H1 (cell line): ENCODE measurements at regions not wholly inside any gene's neighbourhood (a gene's known extent, or its start where the extent isn't known, plus 50 kb on each side); places are given as distances from the start of the nearest gene placed in this dataset.

ENCODE experiments used
- CTCF ChIA-PET: fragments of 300-600 bp; sonication (Branson Sonifier 250); formaldehyde crosslinking; loops from one replicate; lab custom pipeline; 2021; ENCODE audit not compliant: partially characterized antibody; lab: Charles Lee
- POLR2A ChIA-PET: fragments of 300-600 bp; sonication (Branson Sonifier 250); formaldehyde crosslinking; loops from one replicate; lab custom pipeline; 2021; ENCODE audit warnings: inconsistent platforms; ENCODE audit not compliant: partially characterized antibody; lab: Charles Lee
- DNase-seq, 2 experiments: peaks; one replicate each; pipeline versions ENCODE4 v3.0.0 to v3.0.0-alpha.2; 2010 to 2022; ENCODE audit warnings: low spot score in 2 of 2, low read depth in 1 of 2, mixed read lengths in 1 of 2
- FAIRE-seq: peaks from 2 replicates; lab custom pipeline; 2011; peaks lifted over from hg19 to GRCh38; lab: Jason Lieb, UNC
- H2AFZ ChIP-seq: 2 replicates; pipeline ENCODE4 v1.8.1; 2012; ENCODE audit warnings: low read length, inconsistent platforms
- H2AK5ac ChIP-seq: 2 replicates; pipeline ENCODE4 v1.6.1; 2013; ENCODE audit warnings: low read depth, low read length
- H2BK120ac ChIP-seq: replicated peaks from 2 replicates; pipeline ENCODE3; 2013; ENCODE audit warnings: low read depth, low read length, inconsistent platforms
- H2BK12ac ChIP-seq: 2 replicates; pipeline ENCODE4 v1.6.1; 2013; ENCODE audit warnings: low read depth, low read length
- H2BK15ac ChIP-seq: 2 replicates; pipeline ENCODE4 v1.6.1; 2013; ENCODE audit warnings: low read length
- H2BK20ac ChIP-seq: 2 replicates; pipeline ENCODE4 v1.6.1; 2013; ENCODE audit warnings: low read length
- H2BK5ac ChIP-seq: 2 replicates; pipeline ENCODE4 v1.6.1; 2013; ENCODE audit warnings: low read depth, low read length
- H3K14ac ChIP-seq: 2 replicates; pipeline ENCODE4 v1.6.1; 2013; ENCODE audit warnings: inconsistent platforms; ENCODE audit not compliant: insufficient read length
- H3K18ac ChIP-seq: 2 replicates; pipeline ENCODE4 v1.6.1; 2013; ENCODE audit warnings: low read length; ENCODE audit errors: extremely low read depth
- H3K23ac ChIP-seq: 2 replicates; pipeline ENCODE4 v1.6.1; 2013; ENCODE audit warnings: inconsistent platforms; ENCODE audit not compliant: insufficient read length
- H3K23me2 ChIP-seq: 2 replicates; pipeline ENCODE4 v1.6.1; 2013; ENCODE audit warnings: low read depth, low read length
- H3K27ac ChIP-seq: 2 replicates; pipeline ENCODE4 v1.6.1; 2011; ENCODE audit warnings: low read depth, low read length, inconsistent platforms
- H3K27me3 ChIP-seq, 4 experiments: replicated peaks in 1 of 4; 1 replicate in 1 of 4; 2 replicates in 3 of 4; pipeline versions ENCODE4 v1.6.1 to v1.8.1; 2011 to 2013; ENCODE audit warnings: low read length in 3 of 4, mild to moderate bottlenecking in 3 of 4, inconsistent platforms in 2 of 4, mixed read lengths in 2 of 4, moderate library complexity in 1 of 4; ENCODE audit not compliant: control insufficient read depth in 3 of 4, insufficient read depth in 3 of 4; ENCODE audit errors: extremely low read depth in 1 of 4
- H3K36me3 ChIP-seq, 4 experiments: 2 replicates each; pipeline versions ENCODE4 v1.6.1 to v1.8.1; 2011 to 2013; ENCODE audit warnings: mild to moderate bottlenecking in 4 of 4, low read length in 3 of 4, moderate library complexity in 2 of 4, control low read depth in 1 of 4, inconsistent platforms in 1 of 4; ENCODE audit not compliant: insufficient read depth in 4 of 4, control insufficient read depth in 2 of 4
- H3K4ac ChIP-seq: replicated peaks from 2 replicates; pipeline ENCODE3; 2013; ENCODE audit warnings: low read length, low read depth, mixed read lengths, inconsistent platforms; ENCODE audit not compliant: insufficient read length
- H3K4me1 ChIP-seq, 4 experiments: replicated peaks in 1 of 4; 1 replicate in 1 of 4; 2 replicates in 3 of 4; pipeline versions ENCODE4 v1.6.1 to v1.8.1; 2011 to 2013; ENCODE audit warnings: low read length in 3 of 4, inconsistent platforms in 2 of 4, mixed read lengths in 1 of 4; ENCODE audit not compliant: insufficient read depth in 4 of 4, control insufficient read depth in 3 of 4
- H3K4me2 ChIP-seq, 2 experiments: 2 replicates each; pipeline versions ENCODE4 v1.6.1 to v1.8.1; 2011 to 2013; ENCODE audit warnings: low read depth in 2 of 2, low read length in 2 of 2, control low read depth in 1 of 2, inconsistent platforms in 1 of 2, mild to moderate bottlenecking in 1 of 2; ENCODE audit not compliant: insufficient read depth in 1 of 2
- H3K4me3 ChIP-seq, 4 experiments: fragments of 200-600, 300-600 bp in 1 of 4; sonication (generic), shearing (Covaris generic), sonication (Bioruptor Twin) in 1 of 4; 2 replicates each; pipeline versions ENCODE4 v1.5.1 to v1.8.1; 2011 to 2016; ENCODE audit warnings: low read length in 4 of 4, low read depth in 3 of 4, control low read depth in 2 of 4, inconsistent platforms in 2 of 4, mild to moderate bottlenecking in 2 of 4, mixed read lengths in 1 of 4, moderate library complexity in 1 of 4; ENCODE audit not compliant: insufficient read depth in 2 of 4; ENCODE audit errors: extremely low read depth in 1 of 4
- H3K56ac ChIP-seq: replicated peaks from 2 replicates; pipeline ENCODE3; 2013; ENCODE audit warnings: low read depth, mild to moderate bottlenecking, mixed read lengths, low read length, inconsistent platforms; ENCODE audit not compliant: insufficient read length
- H3K79me1 ChIP-seq: 2 replicates; pipeline ENCODE4 v1.6.1; 2013; ENCODE audit warnings: low read depth, low read length, control low read depth
- H3K79me2 ChIP-seq, 2 experiments: 2 replicates each; pipeline versions ENCODE4 v1.6.1 to v1.8.1; 2012 to 2013; ENCODE audit warnings: low read length in 2 of 2, mild to moderate bottlenecking in 2 of 2, inconsistent platforms in 1 of 2; ENCODE audit not compliant: insufficient read depth in 2 of 2, control insufficient read depth in 1 of 2
- H3K9ac ChIP-seq, 4 experiments: replicated peaks in 1 of 4; 1 replicate in 1 of 4; 2 replicates in 3 of 4; pipeline versions ENCODE4 v1.6.1 to v1.8.1; 2011 to 2013; ENCODE audit warnings: low read depth in 3 of 4, low read length in 3 of 4, control low read depth in 2 of 4, mild to moderate bottlenecking in 2 of 4, moderate library complexity in 2 of 4, inconsistent platforms in 1 of 4; ENCODE audit errors: extremely low read depth in 1 of 4
- H3K9me3 ChIP-seq, 2 experiments: 2 replicates each; pipeline versions ENCODE4 v1.6.1 to v1.8.1; 2012 to 2013; ENCODE audit warnings: mild to moderate bottlenecking in 2 of 2, moderate library complexity in 2 of 2, control low read depth in 1 of 2, inconsistent platforms in 1 of 2, low read depth in 1 of 2, low read length in 1 of 2, mixed read lengths in 1 of 2; ENCODE audit not compliant: insufficient read depth in 2 of 2
- H4K20me1 ChIP-seq, 2 experiments: replicated peaks in 1 of 2; 2 replicates each; pipeline versions ENCODE3 to v1.8.1; 2011 to 2013; ENCODE audit warnings: inconsistent platforms in 2 of 2, low read length in 2 of 2, mild to moderate bottlenecking in 1 of 2; ENCODE audit not compliant: insufficient read depth in 2 of 2, control insufficient read depth in 1 of 2
- H4K5ac ChIP-seq: 2 replicates; pipeline ENCODE4 v1.6.1; 2013; ENCODE audit warnings: low read length, low read depth, mixed read lengths, inconsistent platforms; ENCODE audit not compliant: insufficient read length
- H4K8ac ChIP-seq: 2 replicates; pipeline ENCODE4 v1.8.0; 2013; ENCODE audit warnings: mild to moderate bottlenecking, moderate library complexity, low read length, inconsistent platforms; ENCODE audit not compliant: insufficient read depth; ENCODE audit errors: extremely low read depth
- H4K91ac ChIP-seq: replicated peaks from 2 replicates; pipeline ENCODE3; 2013; ENCODE audit warnings: low read length, mixed read lengths, inconsistent platforms; ENCODE audit not compliant: insufficient read length
- GTF2F1 ChIP-seq: IDR thresholded peaks from 2 replicates; pipeline ENCODE4 v1.6.1; 2012; ENCODE audit warnings: low read depth, low read length, improper control_type of control experiment, borderline replicate concordance
- SAP30 ChIP-seq: fragments of 300-600 bp; sonication (generic); IDR thresholded peaks from 2 replicates; pipeline ENCODE4 v1.7.1; 2012; ENCODE audit warnings: low read length, moderate library complexity, mild to moderate bottlenecking, inconsistent platforms; ENCODE audit not compliant: insufficient read depth, insufficient replicate concordance
- WGBS, 2 experiments: shearing (Covaris generic) in 1 of 2; methylation state at CpG; one replicate each; pipeline versions ENCODE4 v1.1.6 to v1.1.7; 2013 to 2015; ENCODE audit warnings: low lambda C conversion rate in 2 of 2, mixed read lengths in 2 of 2, inconsistent platforms in 1 of 2, low coverage in 1 of 2, missing lambda C conversion rate in 1 of 2; ENCODE audit not compliant: insufficient replicate concordance in 2 of 2, insufficient coverage in 1 of 2, insufficient read length in 1 of 2; ENCODE audit errors: extremely low coverage in 1 of 2, missing lambda C conversion rate in 1 of 2; 5-methylcytosine and 5-hydroxymethylcytosine counted together

DNA sequence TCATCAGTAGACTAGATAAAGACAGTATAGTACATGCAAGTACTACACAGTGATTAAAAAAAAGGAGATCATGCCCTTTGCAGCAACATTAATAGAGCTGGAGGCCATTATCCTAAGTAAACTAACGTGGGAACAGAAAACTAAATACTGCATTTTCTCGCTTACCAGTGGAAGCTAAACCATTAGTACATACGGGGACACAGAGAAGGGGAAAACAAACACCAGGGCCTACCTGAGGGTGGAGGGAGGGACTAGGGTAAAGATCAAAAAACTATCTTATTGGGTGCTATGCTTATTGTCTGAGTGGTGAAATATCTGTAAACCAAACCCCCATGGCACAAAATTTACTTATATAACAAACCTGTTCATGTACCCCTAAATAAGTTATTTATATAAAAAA, 836.9 kb downstream of the SH3BGRL start:
- Histone ChIP-seq H2AFZ (no peak overlapping the region), H3K4me3 (no peak overlapping the region), H4K5ac (no peak overlapping the region), H3K79me1 (no peaks in the 10 kb centered on the region), H4K91ac (no peak overlapping the region), H2BK15ac (no peak overlapping the region), H3K79me2 (no peaks in the 10 kb centered on the region), H4K8ac (no peak overlapping the region), H3K36me3 (no peaks in the 10 kb centered on the region), H3K9ac (no peak overlapping the region), H3K23ac (no peak overlapping the region), H3K18ac (no peak overlapping the region), H3K27me3 (no peaks in the 10 kb centered on the region), H2AK5ac (no peak overlapping the region), H2BK12ac (no peak overlapping the region), H3K23me2 (no peaks in the 10 kb centered on the region), H3K27ac (no peak overlapping the region), H3K9me3 (no peaks in the 10 kb centered on the region), H3K4me2 (no peak overlapping the region), H3K4me1 (no peaks in the 10 kb centered on the region), H3K14ac (no peak overlapping the region), H2BK120ac (no peak overlapping the region), H2BK20ac (no peak overlapping the region), H2BK5ac (no peak overlapping the region), H3K56ac (no peak overlapping the region), H3K4ac (no peak overlapping the region), H4K20me1 (no peaks in the 10 kb centered on the region)
- POLR2A ChIA-PET = no interaction called here
- FAIRE-seq (no peak), DNase-seq (no peak)
- CTCF ChIA-PET = no interaction called here
- 87% methylated on average over 3 of the region's 3 CpGs; no CpG with 5 or more reads in 1 of the 2 experiments for WGBS, 2 experiments
- TF ChIP-seq SAP30 (no peak), GTF2F1 (no peak)
